Peyer's patch (tissue), 4 donors: ENCODE measurements at regions not wholly inside any gene's neighbourhood (a gene's known extent, or its start where the extent isn't known, plus 50 kb on each side); places are given as distances from the start of the nearest gene placed in this dataset.

Experiments used
- CTCF ChIP-seq, 6 experiments: fragments of 450-650 bp in 4 of 6; fragments of 200-600 bp in 2 of 6; sonication (generic) in 1 of 6; IDR thresholded peaks; one replicate each; pipeline ENCODE4 v1.5.1; 2017 to 2019; ENCODE audit warnings: antibody characterized with exemption in 6 of 6, mild to moderate bottlenecking in 3 of 6, moderate library complexity in 1 of 6
- POLR2A ChIP-seq, 2 donors: fragments of 450-650 bp; IDR thresholded peaks; one replicate each; pipeline ENCODE4 v1.5.1; 2017; ENCODE audit warnings: antibody characterized with exemption in 2 of 2, mild to moderate bottlenecking in 2 of 2, moderate library complexity in 2 of 2

- TF ChIP-seq POLR2A (IDR thresholded peaks at IDR 0.05) = no peak
- TF ChIP-seq CTCF (IDR thresholded peaks at IDR 0.05) = no peak
These were observed 969.7 kb downstream of the DCDC2C start for GRCh38 chr2:4673025-4673489.
